NCI-H526 treated with DMSO at 0.1 percent for 48 hours (cell line): ENCODE measurements at regions not wholly inside any gene's neighbourhood (a gene's known extent, or its start where the extent isn't known, plus 50 kb on each side); places are given as distances from the start of the nearest gene placed in this dataset.
"Not testable (repeated sequence)": the region's sequence is repeated elsewhere in the genome, so short reads cannot be mapped to it uniquely, and the experiment has no call there.

Source experiments
- DNase-seq: peaks from one replicate; lab custom pipeline; 2025; lab: John Stamatoyannopoulos, UW

DNA sequence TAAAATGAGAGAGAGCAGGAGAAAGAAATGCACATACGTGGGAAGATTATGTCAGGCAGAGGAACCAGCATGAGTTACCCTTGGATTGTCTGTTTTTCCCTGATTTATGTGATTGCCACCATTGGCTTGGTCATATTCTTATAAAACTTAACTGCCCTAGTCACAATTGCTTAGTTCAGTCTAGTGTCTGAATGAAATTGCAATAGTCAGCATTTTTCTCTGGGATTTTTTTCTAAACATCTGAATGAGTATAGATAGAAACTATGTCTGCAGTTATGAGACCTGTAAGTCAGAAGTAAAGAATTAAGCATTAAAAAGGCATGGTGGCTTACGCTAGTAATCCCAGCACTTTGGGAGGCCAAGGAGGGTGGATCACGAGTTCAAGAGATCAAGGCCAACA is 889.8 kb downstream of the PLA2G4A start:
- no peak for DNase-seq

- DNase-seq, result no peak
Measured at GRCh38 chr1:187721216-187721615, 892.5 kb downstream of the PLA2G4A start.

- no peak for DNase-seq
Measured at GRCh38 chr1:187725216-187725615, 896.5 kb downstream of the PLA2G4A start.

DNA sequence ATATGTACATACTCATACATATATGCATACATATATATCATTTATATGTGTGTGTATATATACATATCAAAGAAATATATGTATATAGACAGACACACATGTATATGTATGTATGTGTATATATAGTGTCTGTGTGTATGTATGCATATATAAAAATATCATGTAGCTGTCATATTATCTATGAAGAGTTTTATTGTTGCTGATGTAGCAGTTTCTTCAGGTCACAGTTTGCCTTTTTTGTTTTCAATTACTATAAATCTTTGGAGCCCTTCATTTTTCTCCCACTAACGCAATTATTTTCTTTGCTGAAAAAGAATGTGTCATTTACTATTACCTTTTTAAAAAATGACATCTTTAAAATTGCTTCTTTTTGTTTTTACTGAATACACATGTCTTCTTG is 904.5 kb downstream of the PLA2G4A start:
- no peak for DNase-seq

DNA sequence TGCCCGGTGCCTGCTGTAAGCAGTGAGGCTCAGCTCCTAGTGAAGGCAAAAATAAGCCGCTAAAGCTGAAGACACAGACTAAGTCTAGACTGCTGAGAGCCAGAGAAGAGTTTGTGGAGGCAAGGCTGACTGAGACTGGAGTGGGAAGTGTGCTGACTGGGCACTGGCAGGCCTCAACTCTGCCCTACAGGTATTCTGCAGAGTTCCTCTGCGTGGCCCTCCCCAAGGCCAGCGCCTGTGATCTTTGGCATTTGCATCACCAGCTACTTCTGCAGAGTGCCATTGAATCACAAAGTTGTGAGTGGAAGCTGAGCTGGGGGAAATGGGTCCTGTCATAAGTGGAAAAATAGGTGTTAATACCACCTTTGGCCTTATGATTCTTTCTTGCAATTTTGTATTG is 905.7 kb downstream of the PLA2G4A start:
- DNase-seq, result no peak

GRCh38 chr1:187744665-187745064 is 915.9 kb downstream of the PLA2G4A start:
- no peak for DNase-seq

DNA sequence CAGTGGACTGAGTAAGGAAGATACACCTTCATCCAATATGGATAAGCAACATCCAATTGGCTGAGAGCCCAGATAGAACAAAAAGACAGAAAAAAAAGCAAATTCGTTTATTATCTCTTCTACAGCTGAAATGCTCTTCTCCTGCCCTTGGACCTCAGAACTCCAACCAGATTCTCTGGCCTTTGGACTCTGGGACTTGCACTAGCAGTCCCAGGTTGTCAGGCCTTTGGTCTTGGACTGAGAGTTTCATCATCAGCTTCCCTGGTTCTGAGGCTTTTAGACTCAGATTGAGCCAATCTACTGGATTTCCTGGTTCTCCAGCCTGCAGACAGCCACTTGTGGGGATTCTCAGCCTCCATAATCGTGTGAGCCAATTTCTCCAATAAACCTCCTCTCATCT is 926.8 kb downstream of the PLA2G4A start:
- DNase-seq, result no peak

GRCh38 chr1:187756684-187757083 is 927.9 kb downstream of the PLA2G4A start:
- DNase-seq, result not testable (repeated sequence)

DNA sequence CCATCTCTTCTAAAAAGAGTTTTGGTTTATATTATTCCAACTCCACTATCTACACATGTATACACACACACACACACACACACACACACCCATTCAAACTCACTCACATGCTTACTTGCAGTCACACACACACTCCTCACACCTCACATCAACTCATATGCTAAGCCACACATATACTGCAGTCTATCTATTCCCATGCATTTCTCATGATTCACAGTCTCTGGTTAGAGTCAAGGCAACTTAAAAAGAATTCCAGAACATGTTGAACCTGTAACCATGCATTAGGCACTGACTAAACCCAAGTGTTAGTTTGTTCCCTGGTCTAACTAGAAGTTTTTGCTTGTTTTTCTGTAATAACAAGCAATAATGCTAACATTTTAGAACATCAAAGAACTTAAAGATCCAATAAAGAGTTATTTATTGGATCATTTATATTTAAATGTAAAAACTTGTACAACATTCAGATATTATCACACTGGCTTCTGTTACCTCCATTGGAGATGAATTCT is 931.1 kb downstream of the PLA2G4A start:
- no peak for DNase-seq

GRCh38 chr1:187762118-187762517 is 933.4 kb downstream of the PLA2G4A start:
- DNase-seq, result no peak

GRCh38 chr1:187763465-187763864 is 934.7 kb downstream of the PLA2G4A start:
- no peak for DNase-seq

GRCh38 chr1:187763976-187764375 is 935.2 kb downstream of the PLA2G4A start:
- no peak for DNase-seq

GRCh38 chr1:187771396-187771795 is 942.6 kb downstream of the PLA2G4A start:
- DNase-seq, result no peak

DNA sequence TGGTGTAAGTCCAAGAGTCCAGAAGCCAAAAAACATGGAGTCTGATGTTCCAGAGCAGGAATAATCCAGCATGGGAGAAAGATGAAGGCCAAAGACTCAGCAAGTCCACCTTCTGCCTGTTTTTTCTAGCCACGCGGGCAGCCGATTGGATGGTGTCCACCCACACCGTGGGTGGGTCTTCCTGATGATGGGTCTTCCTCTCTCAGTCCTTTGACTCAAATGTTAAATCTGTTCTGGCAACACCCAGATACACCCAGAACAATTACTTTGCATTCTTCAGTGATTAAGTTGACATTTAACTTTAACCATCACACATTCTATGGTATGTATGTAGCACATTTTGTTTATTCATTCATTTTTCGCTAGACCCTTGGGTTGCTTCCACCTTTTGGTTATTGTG is 944.4 kb downstream of the PLA2G4A start:
- DNase-seq, result no peak

DNA sequence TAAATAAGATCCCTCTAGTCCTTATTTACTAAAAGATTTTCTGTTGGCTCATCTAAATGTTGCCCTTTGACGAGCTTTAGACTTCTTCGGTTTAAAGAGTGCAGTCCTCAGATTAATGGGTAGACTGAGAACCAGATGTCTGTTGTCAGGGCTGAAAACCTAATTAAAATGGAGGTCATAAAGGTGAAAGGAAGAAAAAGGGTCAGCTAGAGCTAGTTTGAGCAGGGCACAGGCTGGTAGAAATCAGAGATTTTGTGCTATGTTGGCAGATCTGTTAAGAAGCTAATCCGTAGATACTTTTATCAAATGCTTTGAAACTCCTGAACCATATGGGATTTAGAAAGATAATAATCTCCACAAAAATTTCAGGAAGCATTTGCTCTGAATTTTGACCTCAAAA is 959.0 kb downstream of the PLA2G4A start:
- no peak for DNase-seq

GRCh38 chr1:187788718-187789117 is 960.0 kb downstream of the PLA2G4A start:
- no peak for DNase-seq

DNA sequence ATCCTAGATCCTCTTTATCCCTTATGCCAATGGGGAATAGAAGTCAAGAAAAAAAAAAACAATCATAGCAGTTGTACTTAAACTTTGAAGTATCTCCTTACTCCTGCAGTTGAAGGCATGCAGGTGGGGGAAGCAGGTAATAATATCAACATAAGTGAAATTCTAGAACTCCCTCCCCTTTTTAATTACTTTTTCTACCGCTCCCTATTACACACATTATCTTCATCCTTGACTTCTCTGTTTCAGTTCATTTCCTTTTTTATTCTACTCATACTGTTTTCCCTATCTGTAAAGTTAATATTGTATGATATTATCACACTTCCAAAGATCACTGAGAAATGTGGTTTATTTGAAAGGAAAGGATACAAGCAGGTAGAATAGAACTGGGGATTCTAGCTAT is 962.0 kb downstream of the PLA2G4A start:
- DNase-seq, result no peak

- DNase-seq, result no peak
Measured at GRCh38 chr1:187794561-187794960, 965.8 kb downstream of the PLA2G4A start.

DNA sequence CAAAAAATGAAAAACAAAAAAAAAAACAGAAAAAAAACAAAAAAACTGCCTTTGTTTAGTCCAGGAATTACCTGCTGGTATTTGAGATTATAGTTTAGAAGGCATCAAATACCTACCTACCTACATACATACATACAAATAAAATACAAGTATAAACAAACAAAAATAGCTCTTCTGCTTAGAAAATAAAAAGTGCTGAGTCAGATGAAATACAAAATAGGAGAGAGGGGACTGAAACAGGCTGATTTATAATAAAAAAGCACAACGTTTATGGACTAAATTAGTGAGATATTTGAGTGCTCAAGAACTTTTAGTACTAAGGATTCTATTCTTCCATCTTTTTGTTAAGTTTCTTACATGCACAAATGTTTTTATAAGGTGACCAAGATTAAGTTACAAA is 980.8 kb downstream of the PLA2G4A start:
- DNase-seq, result no peak

DNA sequence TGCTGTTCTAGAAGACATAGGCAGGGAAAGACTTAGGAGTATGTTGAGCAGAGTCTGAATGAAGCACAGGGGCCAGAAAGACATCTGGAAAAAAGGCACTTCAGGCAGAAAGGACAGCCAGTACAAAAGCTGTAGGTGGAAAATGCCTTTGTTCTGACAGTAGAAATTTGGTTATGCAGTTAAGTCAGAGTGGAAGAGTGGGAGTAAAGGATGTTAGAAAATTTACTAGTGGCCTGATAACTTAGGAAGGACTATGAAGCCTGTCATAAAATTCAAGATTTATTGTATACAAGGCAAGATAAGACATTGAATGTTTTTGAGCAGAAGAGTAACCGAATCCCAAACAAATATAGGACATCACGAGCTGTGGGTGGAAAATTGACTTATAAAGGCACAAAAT is 987.9 kb downstream of the PLA2G4A start:
- no peak for DNase-seq

GRCh38 chr1:187817782-187818181 is 989.0 kb downstream of the PLA2G4A start:
- no peak for DNase-seq

DNA sequence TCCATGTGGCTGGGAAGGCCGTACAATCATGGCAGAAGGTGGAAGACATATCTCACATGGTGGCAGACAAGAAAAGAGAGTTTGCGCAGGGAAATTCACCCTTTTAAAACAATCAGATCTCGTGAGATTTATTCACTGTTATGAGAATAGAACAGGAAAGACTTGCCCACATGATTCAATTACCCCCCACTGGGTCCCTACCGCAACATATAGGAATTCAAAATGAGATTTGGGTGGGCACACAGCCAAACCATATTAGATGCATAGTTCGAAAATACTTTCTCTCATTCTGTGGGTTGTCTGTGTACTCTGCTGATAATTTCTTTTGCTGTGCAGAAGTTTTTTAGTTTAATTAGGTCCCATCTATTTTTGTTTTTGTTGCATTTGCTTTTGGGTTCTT is 990.3 kb downstream of the PLA2G4A start:
- no peak for DNase-seq

GRCh38 chr1:187836557-187836956 is 1007.8 kb downstream of the PLA2G4A start:
- no peak for DNase-seq

GRCh38 chr1:187837787-187838186 is 1009.0 kb downstream of the PLA2G4A start:
- DNase-seq, result no peak
